ENCODE measurements at regions not wholly inside any gene's neighbourhood (a gene's known extent, or its start where the extent isn't known, plus 50 kb on each side); places are given as distances from the start of the nearest gene placed in this dataset.
A peak's percentile ranks its signal among the peaks of the same experiment; 100 is the strongest.
"Not testable (repeated sequence)": the region's sequence is repeated elsewhere in the genome, so short reads cannot be mapped to it uniquely, and the experiment has no call there.

GRCh38 chr18:42486271-42486670, 531.2 kb downstream of the PIK3C3 start:
- no peak for DNase-seq

- DNase-seq = no peak
These were observed 553.8 kb downstream of the PIK3C3 start for GRCh38 chr18:42508683-42509296.

- DNase-seq = no peak
These were observed 554.8 kb downstream of the PIK3C3 start for GRCh38 chr18:42509750-42510415.

- no peak for DNase-seq
These were observed 555.5 kb downstream of the PIK3C3 start for GRCh38 chr18:42510540-42510939.

GRCh38 chr18:42513441-42513840, 558.4 kb downstream of the PIK3C3 start:
- peak; percentile 6 for DNase-seq

GRCh38 chr18:42514512-42514911, 559.5 kb downstream of the PIK3C3 start:
- peak; percentile 52 for DNase-seq

- DNase-seq = no peak
These were observed 562.9 kb downstream of the PIK3C3 start for GRCh38 chr18:42517896-42518295.

- not testable (repeated sequence) for DNase-seq
These were observed 563.3 kb downstream of the PIK3C3 start for GRCh38 chr18:42518331-42518730.

GRCh38 chr18:42520138-42520537, 565.1 kb downstream of the PIK3C3 start:
- DNase-seq = no peak

- DNase-seq = no peak
These were observed 570.9 kb downstream of the PIK3C3 start for GRCh38 chr18:42525905-42526304.

- no peak for DNase-seq
These were observed 572.7 kb downstream of the PIK3C3 start for GRCh38 chr18:42527766-42528165.

- DNase-seq = no peak
These were observed 575.2 kb downstream of the PIK3C3 start for GRCh38 chr18:42530276-42530675.

GRCh38 chr18:42532119-42532518, 577.1 kb downstream of the PIK3C3 start:
- no peak for DNase-seq

GRCh38 chr18:42533009-42533575, 578.1 kb downstream of the PIK3C3 start:
- DNase-seq = no peak

- no peak for DNase-seq
These were observed 578.6 kb downstream of the PIK3C3 start for GRCh38 chr18:42533616-42534015.

GRCh38 chr18:42534313-42534712, 579.3 kb downstream of the PIK3C3 start:
- DNase-seq = no peak

- DNase-seq = no peak
These were observed 579.0 kb downstream of the RIT2 start for GRCh38 chr18:42536442-42536841.

GRCh38 chr18:42537291-42537690, 578.2 kb downstream of the RIT2 start:
- DNase-seq = no peak

GRCh38 chr18:42544901-42545300, 570.6 kb downstream of the RIT2 start:
- DNase-seq = no peak

- DNase-seq = peak; percentile 65
These were observed 569.7 kb downstream of the RIT2 start for GRCh38 chr18:42545825-42546224.

GRCh38 chr18:42548493-42548892, 567.0 kb downstream of the RIT2 start:
- DNase-seq = no peak

GRCh38 chr18:42549596-42549995, 565.9 kb downstream of the RIT2 start:
- DNase-seq = peak; percentile 42

- DNase-seq = not testable (repeated sequence)
These were observed 562.9 kb downstream of the RIT2 start for GRCh38 chr18:42552559-42552958.

GRCh38 chr18:42559069-42559690, 556.3 kb downstream of the RIT2 start:
- peak; percentile 46 for DNase-seq
